ENCODE measurements at regions not wholly inside any gene's neighbourhood (a gene's known extent, or its start where the extent isn't known, plus 50 kb on each side); places are given as distances from the start of the nearest gene placed in this dataset.

DNA sequence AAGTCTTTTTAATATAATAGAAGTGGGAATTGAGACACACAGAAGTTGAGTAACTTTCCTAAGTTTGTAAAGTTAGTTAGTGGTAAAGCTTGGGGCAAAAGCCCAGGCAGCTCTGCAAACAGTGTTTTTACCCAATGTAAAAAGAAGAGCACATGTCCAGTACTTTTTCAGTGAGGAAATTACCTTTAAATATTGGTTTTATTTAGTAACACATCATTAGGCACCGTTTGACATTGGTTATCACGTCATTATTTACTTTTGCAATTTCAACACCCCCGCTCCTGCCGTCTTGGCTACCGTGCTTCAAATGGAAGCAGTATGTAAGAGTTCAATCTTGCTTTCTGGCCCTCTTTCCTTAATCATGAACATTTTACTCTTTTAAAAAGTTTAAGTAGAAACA, 807.9 kb downstream of the EPHA4 start:
- Histone ChIP-seq H3K18ac (ENCODE audit: insufficient read length, low read depth, low read length) (no peak overlapping the region), H2BK12ac (ENCODE audit: insufficient read length, low read depth, low read length) (no peak overlapping the region), H3K4ac (ENCODE audit: low read depth, low read length) (no peak overlapping the region), H3K4me2 (ENCODE audit: insufficient read depth, insufficient read length, low read length) (no peak overlapping the region), H3K27me3 (ENCODE audit: insufficient read depth, low read length) (no peaks in the 10 kb centered on the region), H4K5ac (ENCODE audit: insufficient read length, low read depth, low read length) (no peak overlapping the region), H3K79me1 (ENCODE audit: insufficient read depth, low read depth, low read length, poor library complexity, severe bottlenecking) (no peaks in the 10 kb centered on the region), H2AK5ac (ENCODE audit: insufficient read length, low read length) (no peak overlapping the region), H3K23me2 (ENCODE audit: insufficient read length, low read depth, low read length, poor library complexity, severe bottlenecking) (no peaks in the 10 kb centered on the region), H3K27ac (ENCODE audit: insufficient read length, low read depth, low read length) (no peak overlapping the region), H4K91ac (ENCODE audit: insufficient read length, low read depth, low read length) (no peak overlapping the region), H3K14ac (ENCODE audit: insufficient read depth, low read length) (no peak overlapping the region), H3K79me2 (ENCODE audit: insufficient read depth, low read length) (no peaks in the 10 kb centered on the region), H3T11ph (ENCODE audit: low read length) (no peak overlapping the region), H3K4me1 (ENCODE audit: insufficient read depth, low read length) (no peaks in the 10 kb centered on the region), H2AFZ (ENCODE audit: low read length) (no peak overlapping the region), H4K20me1 (ENCODE audit: control insufficient read depth, insufficient read depth, insufficient read length) (no peaks in the 10 kb centered on the region), H2BK120ac (ENCODE audit: low read depth, low read length, poor library complexity, severe bottlenecking) (no peak overlapping the region), H2BK20ac (ENCODE audit: low read depth, low read length, poor library complexity, severe bottlenecking) (no peak overlapping the region), H2BK15ac (ENCODE audit: low read depth, low read length) (no peak overlapping the region), H3K9ac (ENCODE audit: extremely low read depth, insufficient read length, low read length) (no peak overlapping the region), H2BK5ac (ENCODE audit: insufficient read length, low read length) (no peak overlapping the region), H3K56ac (ENCODE audit: insufficient read length, low read depth, low read length) (no peak overlapping the region), H3K23ac (ENCODE audit: insufficient read length, low read depth, low read length) (no peak overlapping the region), H4K8ac (replicated peaks; ENCODE audit: insufficient read length, low read depth, low read length) (no peak overlapping the region), H3K9me3 (ENCODE audit: control insufficient read depth, low read depth, low read length) (no peaks in the 10 kb centered on the region)
- Mint-ChIP-seq H3K9me3 (no peaks in the 10 kb centered on the region), H3K27ac (no peak overlapping the region), H3K4me3 (no peak overlapping the region), H3K36me3 (ENCODE audit: insufficient read depth in 1 of 3, low read depth in 3 of 3) (no peaks in the 10 kb centered on the region), H3K4me1 (peaks cover 4 to 18% of the 10 kb centered on the region in 2 experiments), H3K27me3 (ENCODE audit: low read depth) (no peaks in the 10 kb centered on the region; the same call in 1 of the 2 replicates)
- TF ChIP-seq, protein P1, sequence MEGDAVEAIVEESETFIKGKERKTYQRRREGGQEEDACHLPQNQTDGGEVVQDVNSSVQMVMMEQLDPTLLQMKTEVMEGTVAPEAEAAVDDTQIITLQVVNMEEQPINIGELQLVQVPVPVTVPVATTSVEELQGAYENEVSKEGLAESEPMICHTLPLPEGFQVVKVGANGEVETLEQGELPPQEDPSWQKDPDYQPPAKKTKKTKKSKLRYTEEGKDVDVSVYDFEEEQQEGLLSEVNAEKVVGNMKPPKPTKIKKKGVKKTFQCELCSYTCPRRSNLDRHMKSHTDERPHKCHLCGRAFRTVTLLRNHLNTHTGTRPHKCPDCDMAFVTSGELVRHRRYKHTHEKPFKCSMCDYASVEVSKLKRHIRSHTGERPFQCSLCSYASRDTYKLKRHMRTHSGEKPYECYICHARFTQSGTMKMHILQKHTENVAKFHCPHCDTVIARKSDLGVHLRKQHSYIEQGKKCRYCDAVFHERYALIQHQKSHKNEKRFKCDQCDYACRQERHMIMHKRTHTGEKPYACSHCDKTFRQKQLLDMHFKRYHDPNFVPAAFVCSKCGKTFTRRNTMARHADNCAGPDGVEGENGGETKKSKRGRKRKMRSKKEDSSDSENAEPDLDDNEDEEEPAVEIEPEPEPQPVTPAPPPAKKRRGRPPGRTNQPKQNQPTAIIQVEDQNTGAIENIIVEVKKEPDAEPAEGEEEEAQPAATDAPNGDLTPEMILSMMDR (conservative IDR thresholded peaks at IDR 0.05): no peak
- WGBS (ENCODE audit: extremely low coverage, insufficient read length, low lambda C conversion rate): no CpG with 5 or more reads among the region's 5 CpGs
- no peak for DNase-seq
